ENCODE measurements at regions not wholly inside any gene's neighbourhood (a gene's known extent, or its start where the extent isn't known, plus 50 kb on each side); places are given as distances from the start of the nearest gene placed in this dataset.

- Histone ChIP-seq H3K4me3 (replicated peaks in 1 of 3; ENCODE audit: low read depth in 2 of 3, low read length in 3 of 3) (no peak overlapping the region), H2AFZ (ENCODE audit: insufficient read depth, low read depth, low read length, poor library complexity, severe bottlenecking) (no peak overlapping the region), H3K36me3 (replicated peaks in 1 of 2; ENCODE audit: control insufficient read depth in 1 of 2, insufficient read depth in 2 of 2, low read length in 2 of 2) (no peaks in the 10 kb centered on the region), H3K79me2 (ENCODE audit: insufficient read depth, low read length) (no peaks in the 10 kb centered on the region), H3K4me1 (ENCODE audit: control insufficient read depth in 1 of 2, insufficient read depth in 2 of 2, low read length in 2 of 2) (no peaks in the 10 kb centered on the region), H3K27ac (ENCODE audit: low read depth in 1 of 2, low read length in 2 of 2) (no peak overlapping the region), H3K4me2 (replicated peaks; ENCODE audit: extremely low read depth, low read length, poor library complexity, severe bottlenecking) (no peak overlapping the region), H3K9ac (ENCODE audit: insufficient read depth, low read length, poor library complexity, severe bottlenecking) (no peak overlapping the region), H3K27me3 (ENCODE audit: control insufficient read depth in 2 of 2, insufficient read depth in 2 of 2, low read length in 2 of 2) (no peaks in the 10 kb centered on the region), H3K9me3 (replicated peaks in 1 of 2; ENCODE audit: control insufficient read depth in 1 of 2, insufficient read depth in 1 of 2, low read length in 2 of 2) (peaks cover 0 to 7% of the 10 kb centered on the region in 2 donors), H4K20me1 (ENCODE audit: insufficient read depth, low read length) (no peaks in the 10 kb centered on the region)
- intact Hi-C loops (cut with micrococcal nuclease): no loop called here
- no peak for DNase-seq
- Mint-ChIP-seq H3K4me1 (no peaks in the 10 kb centered on the region), H3K27ac (no peak overlapping the region), H3K9me3 (peaks cover 0 to 5% (median 0%) of the 10 kb centered on the region in 7 donors), H3K36me3 (no peaks in the 10 kb centered on the region), H3K4me3 (no peak overlapping the region), H3K27me3 (ENCODE audit: low read depth in 3 of 3) (peaks cover 0 to 1% (median 0%) of the 10 kb centered on the region in 3 donors)
- 92% methylated on average over 1 of the region's 1 CpG for WGBS (ENCODE audit: insufficient coverage)
- TF ChIP-seq CTCF (IDR thresholded peaks at IDR 0.05): no peak
These were observed 213.5 kb upstream of the CRBN start for GRCh38 chr3:3392946-3393345.

GRCh38 chr3:3383461-3383860, 204.0 kb upstream of the CRBN start:
- Mint-ChIP-seq H3K9me3 (peaks cover 0 to 9% (median 3%) of the 10 kb centered on the region in 7 donors), H3K27ac (no peak overlapping the region), H3K4me3 (no peak overlapping the region), H3K27me3 (ENCODE audit: low read depth in 3 of 3) (no peaks in the 10 kb centered on the region), H3K4me1 (no peaks in the 10 kb centered on the region), H3K36me3 (no peaks in the 10 kb centered on the region)
- H3K9ac ChIP-seq (ENCODE audit: insufficient read depth, low read length, poor library complexity, severe bottlenecking): no peak overlapping the region
- H3K9me3 ChIP-seq (replicated peaks in 1 of 2; ENCODE audit: control insufficient read depth in 1 of 2, insufficient read depth in 1 of 2, low read length in 2 of 2): no peaks in the 10 kb centered on the region
- no peak overlapping the region for H3K4me3 ChIP-seq (replicated peaks in 1 of 3; ENCODE audit: low read depth in 2 of 3, low read length in 3 of 3)
- no peak for TF ChIP-seq CTCF (IDR thresholded peaks at IDR 0.05)
- H3K27me3 ChIP-seq (ENCODE audit: control insufficient read depth in 2 of 2, insufficient read depth in 2 of 2, low read length in 2 of 2): no peaks in the 10 kb centered on the region
- no peaks in the 10 kb centered on the region for H4K20me1 ChIP-seq (ENCODE audit: insufficient read depth, low read length)
- no peak for DNase-seq
- 40% methylated on average over 1 of the region's 4 CpGs for WGBS (ENCODE audit: insufficient coverage)
- H3K36me3 ChIP-seq (replicated peaks in 1 of 2; ENCODE audit: control insufficient read depth in 1 of 2, insufficient read depth in 2 of 2, low read length in 2 of 2): no peaks in the 10 kb centered on the region
- H2AFZ ChIP-seq (ENCODE audit: insufficient read depth, low read depth, low read length, poor library complexity, severe bottlenecking): no peak overlapping the region
- H3K79me2 ChIP-seq (ENCODE audit: insufficient read depth, low read length): no peaks in the 10 kb centered on the region
- no peak overlapping the region for H3K27ac ChIP-seq (ENCODE audit: low read depth in 1 of 2, low read length in 2 of 2)
- H3K4me2 ChIP-seq (replicated peaks; ENCODE audit: extremely low read depth, low read length, poor library complexity, severe bottlenecking): no peak overlapping the region
- no peaks in the 10 kb centered on the region for H3K4me1 ChIP-seq (ENCODE audit: control insufficient read depth in 1 of 2, insufficient read depth in 2 of 2, low read length in 2 of 2)
- intact Hi-C loops (cut with micrococcal nuclease): no loop called here
